Liver (tissue), 8 donors: ENCODE measurements at regions not wholly inside any gene's neighbourhood (a gene's known extent, or its start where the extent isn't known, plus 50 kb on each side); places are given as distances from the start of the nearest gene placed in this dataset.

ENCODE experiments used
- DNase-seq: peaks from one replicate; pipeline ENCODE4 v3.0.0-alpha.2; 2017; ENCODE audit warnings: low spot score
- H3K27ac ChIP-seq, 2 donors: one replicate each; pipeline ENCODE4 v1.7.0; 2013; ENCODE audit warnings: inconsistent platforms in 2 of 2, low read length in 2 of 2, control low read depth in 1 of 2, low read depth in 1 of 2, mild to moderate bottlenecking in 1 of 2
- H3K27me3 ChIP-seq, 4 donors: one replicate each; pipeline versions ENCODE4 v1.6.1 to v1.7.0; 2013; ENCODE audit warnings: low read length in 3 of 4, inconsistent platforms in 1 of 4, mild to moderate bottlenecking in 1 of 4, moderate library complexity in 1 of 4; ENCODE audit not compliant: control insufficient read depth in 4 of 4, insufficient read depth in 4 of 4
- H3K36me3 ChIP-seq, 4 donors: one replicate each; pipeline versions ENCODE4 v1.6.1 to v1.7.0; 2013; ENCODE audit warnings: low read length in 3 of 4, mild to moderate bottlenecking in 3 of 4, low read depth in 1 of 4, moderate library complexity in 1 of 4; ENCODE audit not compliant: control insufficient read depth in 4 of 4, insufficient read depth in 3 of 4
- H3K4me1 ChIP-seq, 4 donors: one replicate each; pipeline versions ENCODE4 v1.6.1 to v1.7.0; 2013; ENCODE audit warnings: low read length in 3 of 4, mild to moderate bottlenecking in 3 of 4, moderate library complexity in 1 of 4; ENCODE audit not compliant: control insufficient read depth in 4 of 4, insufficient read depth in 4 of 4
- H3K4me3 ChIP-seq, 3 donors: one replicate each; pipeline versions ENCODE4 v1.6.1 to v1.7.0; 2013; ENCODE audit warnings: low read length in 3 of 3, control low read depth in 1 of 3, low read depth in 1 of 3, mild to moderate bottlenecking in 1 of 3
- H3K9ac ChIP-seq, 2 donors: one replicate each; pipeline ENCODE4 v1.7.0; 2013; ENCODE audit warnings: low read length in 2 of 2, mild to moderate bottlenecking in 2 of 2, moderate library complexity in 2 of 2, control low read depth in 1 of 2, low read depth in 1 of 2
- H3K9me3 ChIP-seq, 4 donors: one replicate each; pipeline versions ENCODE4 v1.6.1 to v1.7.0; 2013; ENCODE audit warnings: low read length in 3 of 4; ENCODE audit not compliant: control insufficient read depth in 4 of 4
- EGR1 ChIP-seq, 2 donors: IDR thresholded peaks; 2 replicates each; pipeline ENCODE4 v1.6.1; 2016 to 2018; ENCODE audit warnings: antibody characterized with exemption in 2 of 2, low read depth in 2 of 2
- FOXA1 ChIP-seq: IDR thresholded peaks from 2 replicates; pipeline ENCODE4 v1.6.1; 2016; ENCODE audit warnings: antibody characterized with exemption
- FOXA2 ChIP-seq: IDR thresholded peaks from 2 replicates; pipeline ENCODE4 v1.6.1; 2016; ENCODE audit warnings: antibody characterized with exemption
- GABPA ChIP-seq, 2 donors: IDR thresholded peaks in 1 of 2; conservative IDR thresholded peaks in 1 of 2; 2 replicates each; pipeline ENCODE4 v1.6.1; 2016; ENCODE audit warnings: antibody characterized with exemption in 2 of 2, mild to moderate bottlenecking in 1 of 2, moderate library complexity in 1 of 2
- HNF4A ChIP-seq, 2 donors: conservative IDR thresholded peaks; 2 replicates each; pipeline ENCODE4 v1.6.1; 2016; ENCODE audit warnings: antibody characterized with exemption in 2 of 2, mild to moderate bottlenecking in 2 of 2
- HNF4G ChIP-seq: IDR thresholded peaks from 2 replicates; pipeline ENCODE4 v1.6.1; 2016; ENCODE audit warnings: antibody characterized with exemption
- JUND ChIP-seq, 2 donors: IDR thresholded peaks; 2 replicates each; pipeline ENCODE4 v1.6.1; 2016; ENCODE audit warnings: antibody characterized with exemption in 2 of 2
- NR2F2 ChIP-seq: IDR thresholded peaks from 2 replicates; pipeline ENCODE4 v1.6.1; 2016; ENCODE audit warnings: antibody characterized with exemption
- RAD21 ChIP-seq, 2 donors: IDR thresholded peaks; 2 replicates each; pipeline ENCODE4 v1.6.1; 2016; ENCODE audit warnings: antibody characterized with exemption in 2 of 2, mild to moderate bottlenecking in 2 of 2
- RXRA ChIP-seq, 2 donors: IDR thresholded peaks; 2 replicates each; pipeline ENCODE4 v1.6.1; 2017 to 2018; ENCODE audit warnings: antibody characterized with exemption in 2 of 2, mild to moderate bottlenecking in 1 of 2
- SP1 ChIP-seq: IDR thresholded peaks from 2 replicates; pipeline ENCODE4 v1.6.1; 2018; ENCODE audit warnings: antibody characterized with exemption, mild to moderate bottlenecking
- TAF1 ChIP-seq: conservative IDR thresholded peaks from 2 replicates; pipeline ENCODE4 v1.6.1; 2016; ENCODE audit warnings: antibody characterized with exemption, mild to moderate bottlenecking
- YY1 ChIP-seq: IDR thresholded peaks from 2 replicates; pipeline ENCODE4 v1.6.1; 2016; ENCODE audit warnings: antibody characterized with exemption, mild to moderate bottlenecking
- WGBS: extraction: QIAGEN DNeasy Blood & Tissue Kit; methylation state at CpG from one replicate; pipeline ENCODE4 v1.1.7; 2013; 5-methylcytosine and 5-hydroxymethylcytosine counted together
- TF ChIP-seq, protein P1 (sequence below): IDR thresholded peaks from 2 replicates; pipeline ENCODE4 v1.6.1; 2016; ENCODE audit warnings: antibody characterized with exemption
- TF ChIP-seq, protein P2 (sequence below): IDR thresholded peaks from 2 replicates; pipeline ENCODE4 v1.6.1; 2016; ENCODE audit warnings: antibody characterized with exemption
- TF ChIP-seq, protein P3 (sequence below): fragments of 150-350 bp; IDR thresholded peaks from 2 replicates; pipeline ENCODE4 v1.5.1; 2017; ENCODE audit warnings: improper control_type of control experiment, low read depth, low read length; ENCODE audit not compliant: missing input control
- TF ChIP-seq, protein P4 (sequence below): IDR thresholded peaks from 2 replicates; pipeline ENCODE4 v1.6.1; 2016; ENCODE audit warnings: antibody characterized with exemption
- donor health status: healthy.
- donor health status: healthy.
- donor health status: healthy.
- donor health status: healthy.
- donor health status: healthy.

DNA sequence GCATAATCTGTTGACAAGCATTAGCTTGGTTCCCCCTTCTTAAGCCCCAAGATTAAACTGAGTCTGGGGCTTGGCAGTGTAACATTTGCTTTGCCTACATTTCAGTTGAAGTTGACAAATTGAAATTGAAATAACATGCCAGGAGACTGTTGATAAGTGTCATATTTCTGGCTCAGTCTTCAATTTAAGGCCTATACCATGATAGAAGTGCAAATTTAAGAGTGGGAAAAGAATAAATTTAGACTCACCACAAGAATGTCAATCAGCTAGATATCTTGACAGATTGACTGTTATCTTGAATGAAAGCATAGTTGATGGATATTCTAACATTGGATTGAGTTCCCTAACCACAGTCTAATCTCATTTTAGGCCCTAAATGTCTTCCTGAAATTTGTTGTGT is 117.6 kb downstream of the MAGEB17 start:
- Histone ChIP-seq H3K4me3 (no peak overlapping the region), H3K9ac (no peak overlapping the region), H3K27ac (no peak overlapping the region), H3K4me1 (no peaks in the 10 kb centered on the region), H3K9me3 (no peaks in the 10 kb centered on the region), H3K36me3 (no peaks in the 10 kb centered on the region), H3K27me3 (no peaks in the 10 kb centered on the region)
- TF ChIP-seq HNF4A (conservative IDR thresholded peaks at IDR 0.05) (no peak), FOXA2 (no peak), RAD21 (IDR thresholded peaks at IDR 0.05) (no peak), YY1 (no peak)
- TF ChIP-seq, protein P1, sequence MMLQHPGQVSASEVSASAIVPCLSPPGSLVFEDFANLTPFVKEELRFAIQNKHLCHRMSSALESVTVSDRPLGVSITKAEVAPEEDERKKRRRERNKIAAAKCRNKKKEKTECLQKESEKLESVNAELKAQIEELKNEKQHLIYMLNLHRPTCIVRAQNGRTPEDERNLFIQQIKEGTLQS, result no peak
- TF ChIP-seq, protein P2, sequence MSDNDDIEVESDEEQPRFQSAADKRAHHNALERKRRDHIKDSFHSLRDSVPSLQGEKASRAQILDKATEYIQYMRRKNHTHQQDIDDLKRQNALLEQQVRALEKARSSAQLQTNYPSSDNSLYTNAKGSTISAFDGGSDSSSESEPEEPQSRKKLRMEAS, result no peak
- TF ChIP-seq, protein P3, sequence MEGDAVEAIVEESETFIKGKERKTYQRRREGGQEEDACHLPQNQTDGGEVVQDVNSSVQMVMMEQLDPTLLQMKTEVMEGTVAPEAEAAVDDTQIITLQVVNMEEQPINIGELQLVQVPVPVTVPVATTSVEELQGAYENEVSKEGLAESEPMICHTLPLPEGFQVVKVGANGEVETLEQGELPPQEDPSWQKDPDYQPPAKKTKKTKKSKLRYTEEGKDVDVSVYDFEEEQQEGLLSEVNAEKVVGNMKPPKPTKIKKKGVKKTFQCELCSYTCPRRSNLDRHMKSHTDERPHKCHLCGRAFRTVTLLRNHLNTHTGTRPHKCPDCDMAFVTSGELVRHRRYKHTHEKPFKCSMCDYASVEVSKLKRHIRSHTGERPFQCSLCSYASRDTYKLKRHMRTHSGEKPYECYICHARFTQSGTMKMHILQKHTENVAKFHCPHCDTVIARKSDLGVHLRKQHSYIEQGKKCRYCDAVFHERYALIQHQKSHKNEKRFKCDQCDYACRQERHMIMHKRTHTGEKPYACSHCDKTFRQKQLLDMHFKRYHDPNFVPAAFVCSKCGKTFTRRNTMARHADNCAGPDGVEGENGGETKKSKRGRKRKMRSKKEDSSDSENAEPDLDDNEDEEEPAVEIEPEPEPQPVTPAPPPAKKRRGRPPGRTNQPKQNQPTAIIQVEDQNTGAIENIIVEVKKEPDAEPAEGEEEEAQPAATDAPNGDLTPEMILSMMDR, result no peak
- no peak for DNase-seq

DNA sequence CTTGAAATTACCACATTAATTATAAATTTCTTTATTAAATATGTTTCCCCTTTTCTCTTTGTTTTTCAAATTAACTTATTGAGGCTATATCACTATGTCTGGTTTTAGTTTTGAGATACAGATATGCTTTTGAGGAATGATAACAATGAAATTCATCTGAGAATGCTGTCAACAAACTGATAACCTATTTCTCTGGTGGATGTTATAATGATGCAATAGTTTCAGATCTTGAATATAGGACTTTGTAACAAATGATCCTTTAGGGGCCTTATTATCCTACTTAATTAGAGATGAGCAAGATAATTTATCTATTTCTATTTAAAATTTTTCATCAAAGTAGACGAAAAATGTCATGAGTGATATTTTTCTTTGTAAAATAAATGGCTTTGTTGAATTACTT is 123.7 kb downstream of the MAGEB17 start:
- TF ChIP-seq RAD21 (IDR thresholded peaks at IDR 0.05) (no peak), EGR1 (IDR thresholded peaks at IDR 0.05; ENCODE audit: low read depth in 2 of 2) (no peak), GABPA (IDR thresholded peaks at IDR 0.05 in 1 of 2, conservative IDR thresholded peaks at IDR 0.05 in 1 of 2) (no peak), TAF1 (no peak), RXRA (IDR thresholded peaks at IDR 0.05) (no peak), HNF4G (no peak)
- Histone ChIP-seq H3K4me3 (no peak overlapping the region), H3K9ac (no peak overlapping the region), H3K4me1 (no peaks in the 10 kb centered on the region), H3K9me3 (no peaks in the 10 kb centered on the region), H3K27me3 (peaks cover 0 to 10% (median 0%) of the 10 kb centered on the region in 4 donors), H3K27ac (no peak overlapping the region), H3K36me3 (no peaks in the 10 kb centered on the region)
- 81% methylated on average over 1 of the region's 1 CpG for WGBS
- no peak for DNase-seq

DNA sequence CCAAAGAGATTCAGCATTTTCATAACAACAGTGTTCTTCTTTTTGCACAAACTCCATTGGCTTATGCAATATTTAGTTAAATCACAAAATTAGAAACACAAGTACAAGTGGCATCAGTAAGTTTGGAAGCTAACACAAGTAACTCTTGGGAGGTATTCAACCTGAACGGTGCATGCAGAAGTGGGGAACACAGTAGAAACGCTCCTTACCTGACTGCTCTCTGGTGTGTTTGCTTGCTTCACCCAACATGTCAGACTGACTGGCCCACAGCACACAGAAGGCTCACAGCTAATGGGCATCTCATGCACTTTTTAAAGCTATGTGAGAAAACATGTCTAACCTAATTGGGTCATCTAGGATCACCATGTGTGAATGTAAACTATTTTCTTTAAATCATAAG is 133.6 kb downstream of the MAGEB17 start:
- Histone ChIP-seq H3K27ac (no peak overlapping the region), H3K27me3 (peaks cover 0 to 2% (median 1%) of the 10 kb centered on the region in 4 donors), H3K4me1 (no peaks in the 10 kb centered on the region), H3K9ac (no peak overlapping the region), H3K4me3 (no peak overlapping the region), H3K36me3 (no peaks in the 10 kb centered on the region), H3K9me3 (no peaks in the 10 kb centered on the region)
- WGBS, result 72% methylated on average over 2 of the region's 2 CpGs
- DNase-seq, result no peak
- TF ChIP-seq JUND (IDR thresholded peaks at IDR 0.05), result no peak
- TF ChIP-seq SP1, result no peak
- no peak for TF ChIP-seq HNF4A (conservative IDR thresholded peaks at IDR 0.05)
- TF ChIP-seq, protein P4, sequence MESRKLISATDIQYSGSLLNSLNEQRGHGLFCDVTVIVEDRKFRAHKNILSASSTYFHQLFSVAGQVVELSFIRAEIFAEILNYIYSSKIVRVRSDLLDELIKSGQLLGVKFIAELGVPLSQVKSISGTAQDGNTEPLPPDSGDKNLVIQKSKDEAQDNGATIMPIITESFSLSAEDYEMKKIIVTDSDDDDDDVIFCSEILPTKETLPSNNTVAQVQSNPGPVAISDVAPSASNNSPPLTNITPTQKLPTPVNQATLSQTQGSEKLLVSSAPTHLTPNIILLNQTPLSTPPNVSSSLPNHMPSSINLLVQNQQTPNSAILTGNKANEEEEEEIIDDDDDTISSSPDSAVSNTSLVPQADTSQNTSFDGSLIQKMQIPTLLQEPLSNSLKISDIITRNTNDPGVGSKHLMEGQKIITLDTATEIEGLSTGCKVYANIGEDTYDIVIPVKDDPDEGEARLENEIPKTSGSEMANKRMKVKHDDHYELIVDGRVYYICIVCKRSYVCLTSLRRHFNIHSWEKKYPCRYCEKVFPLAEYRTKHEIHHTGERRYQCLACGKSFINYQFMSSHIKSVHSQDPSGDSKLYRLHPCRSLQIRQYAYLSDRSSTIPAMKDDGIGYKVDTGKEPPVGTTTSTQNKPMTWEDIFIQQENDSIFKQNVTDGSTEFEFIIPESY, result no peak
- TF ChIP-seq GABPA (IDR thresholded peaks at IDR 0.05 in 1 of 2, conservative IDR thresholded peaks at IDR 0.05 in 1 of 2), result no peak
- TF ChIP-seq RXRA (IDR thresholded peaks at IDR 0.05), result no peak
- no peak for TF ChIP-seq NR2F2
- TF ChIP-seq, protein P3, result no peak
- no peak for TF ChIP-seq YY1
- TF ChIP-seq TAF1, result no peak
- no peak for TF ChIP-seq FOXA2
- no peak for TF ChIP-seq HNF4G
- TF ChIP-seq RAD21 (IDR thresholded peaks at IDR 0.05), result no peak
- TF ChIP-seq EGR1 (IDR thresholded peaks at IDR 0.05; ENCODE audit: low read depth in 2 of 2), result no peak
- TF ChIP-seq, protein P2, result no peak
- no peak for TF ChIP-seq FOXA1
